Hepatocyte (in vitro differentiated cells): ENCODE measurements at regions not wholly inside any gene's neighbourhood (a gene's known extent, or its start where the extent isn't known, plus 50 kb on each side); places are given as distances from the start of the nearest gene placed in this dataset.

ENCODE experiments used
- DNase-seq: peaks from one replicate; pipeline ENCODE4 v3.0.0-alpha.2; 2016; ENCODE audit warnings: low spot score
- H2AFZ ChIP-seq: fragments of 200-600 bp; sonication (generic); 2 replicates; pipeline ENCODE4 v1.6.0; 2016; ENCODE audit warnings: antibody characterized with exemption, mild to moderate bottlenecking
- H3K27ac ChIP-seq: fragments of 200-600 bp; sonication (generic); 2 replicates; pipeline ENCODE4 v1.5.1; 2016; ENCODE audit warnings: mild to moderate bottlenecking
- H3K27me3 ChIP-seq: fragments of 200-600 bp; sonication (generic); 2 replicates; pipeline ENCODE4 v1.6.1; 2016
- H3K36me3 ChIP-seq: fragments of 200-600 bp; sonication (generic); replicated peaks from 2 replicates; pipeline ENCODE4 v1.5.1; 2016; ENCODE audit warnings: low read depth; ENCODE audit not compliant: insufficient read depth
- H3K4me1 ChIP-seq: fragments of 200-600 bp; sonication (generic); 2 replicates; pipeline ENCODE4 v1.5.1; 2016; ENCODE audit warnings: mild to moderate bottlenecking, moderate library complexity; ENCODE audit not compliant: insufficient read depth
- H3K4me2 ChIP-seq: fragments of 200-600 bp; sonication (generic); 2 replicates; pipeline ENCODE4 v1.6.0; 2016
- H3K4me3 ChIP-seq: fragments of 200-600 bp; sonication (generic); 2 replicates; pipeline ENCODE4 v1.5.1; 2016; ENCODE audit warnings: mild to moderate bottlenecking
- H3K79me2 ChIP-seq: fragments of 200-600 bp; sonication (generic); 2 replicates; pipeline ENCODE4 v1.6.0; 2017; ENCODE audit warnings: mild to moderate bottlenecking
- H3K9me2 ChIP-seq: fragments of 200-600 bp; sonication (generic); replicated peaks from 2 replicates; pipeline ENCODE4 v1.6.0; 2017; ENCODE audit warnings: mild to moderate bottlenecking; ENCODE audit not compliant: insufficient read depth
- H3K9me3 ChIP-seq: fragments of 200-600 bp; sonication (generic); 2 replicates; pipeline ENCODE4 v1.5.1; 2016; ENCODE audit warnings: low read depth, mild to moderate bottlenecking
- H4K20me1 ChIP-seq: fragments of 200-600 bp; sonication (generic); 2 replicates; pipeline ENCODE4 v1.6.0; 2016; ENCODE audit warnings: mild to moderate bottlenecking; ENCODE audit not compliant: insufficient read depth, poor library complexity, severe bottlenecking
- EZH2 ChIP-seq: fragments of 200-600 bp; sonication (generic); IDR thresholded peaks from 2 replicates; pipeline ENCODE4 v1.6.1; 2016; ENCODE audit warnings: antibody characterized with exemption, mild to moderate bottlenecking, borderline replicate concordance
- EZH2phosphoT487 ChIP-seq: fragments of 200-600 bp; sonication (generic); IDR thresholded peaks from one replicate; pipeline ENCODE4 v1.6.1; 2018; ENCODE audit warnings: antibody characterized with exemption, mild to moderate bottlenecking, low read depth, moderate library complexity; ENCODE audit not compliant: unreplicated experiment, severe bottlenecking
- WGBS: methylation state at CpG from one replicate; pipeline ENCODE4 v1.1.6; 2016; ENCODE audit warnings: low lambda C conversion rate; ENCODE audit errors: missing lambda C conversion rate; 5-methylcytosine and 5-hydroxymethylcytosine counted together
- TF ChIP-seq, protein P1 (sequence below): fragments of 200-600 bp; sonication (generic); IDR thresholded peaks from 2 replicates; pipeline ENCODE4 v1.5.1; 2016; ENCODE audit warnings: antibody characterized with exemption, mild to moderate bottlenecking; ENCODE audit not compliant: poor library complexity

DNA sequence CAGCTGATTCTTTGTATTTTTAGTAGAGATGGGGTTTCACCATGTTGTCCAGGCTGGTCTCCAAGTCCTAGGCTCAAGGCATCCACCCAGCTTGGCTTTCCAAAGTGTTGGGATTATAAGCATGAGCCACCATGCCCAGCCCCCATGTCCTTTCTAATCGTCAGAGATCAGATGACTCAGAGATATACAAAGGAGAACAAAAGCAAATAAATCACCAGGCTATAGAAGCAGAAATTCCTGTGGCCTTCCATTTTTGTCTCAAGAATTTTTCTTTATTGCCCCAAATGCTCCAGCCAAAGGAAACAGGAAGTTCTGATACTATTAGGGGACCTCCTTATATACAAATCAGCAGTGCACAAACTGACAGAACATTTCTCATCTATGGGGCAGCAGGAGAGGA, 207.8 kb downstream of the RFC3 start:
- DNase-seq, result no peak

DNA sequence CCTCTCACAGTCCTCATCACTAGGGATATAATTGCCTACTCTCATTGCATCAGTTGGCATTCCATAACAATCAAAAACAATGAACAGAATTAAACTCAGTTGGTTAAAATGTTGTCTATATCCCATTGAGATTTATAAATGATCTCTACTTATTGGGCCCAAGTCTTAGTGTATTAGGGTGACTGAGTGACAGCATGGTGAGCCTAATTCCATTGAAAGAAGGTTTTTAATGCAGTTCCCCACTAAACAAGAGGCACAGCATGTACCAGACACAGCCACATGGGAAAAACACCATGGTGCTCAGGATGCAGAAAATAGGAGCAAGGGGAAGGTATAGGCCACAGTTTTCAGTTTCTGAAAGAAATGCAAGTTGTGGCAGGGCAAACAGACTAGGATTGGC, 208.4 kb downstream of the RFC3 start:
- TF ChIP-seq, protein P1, sequence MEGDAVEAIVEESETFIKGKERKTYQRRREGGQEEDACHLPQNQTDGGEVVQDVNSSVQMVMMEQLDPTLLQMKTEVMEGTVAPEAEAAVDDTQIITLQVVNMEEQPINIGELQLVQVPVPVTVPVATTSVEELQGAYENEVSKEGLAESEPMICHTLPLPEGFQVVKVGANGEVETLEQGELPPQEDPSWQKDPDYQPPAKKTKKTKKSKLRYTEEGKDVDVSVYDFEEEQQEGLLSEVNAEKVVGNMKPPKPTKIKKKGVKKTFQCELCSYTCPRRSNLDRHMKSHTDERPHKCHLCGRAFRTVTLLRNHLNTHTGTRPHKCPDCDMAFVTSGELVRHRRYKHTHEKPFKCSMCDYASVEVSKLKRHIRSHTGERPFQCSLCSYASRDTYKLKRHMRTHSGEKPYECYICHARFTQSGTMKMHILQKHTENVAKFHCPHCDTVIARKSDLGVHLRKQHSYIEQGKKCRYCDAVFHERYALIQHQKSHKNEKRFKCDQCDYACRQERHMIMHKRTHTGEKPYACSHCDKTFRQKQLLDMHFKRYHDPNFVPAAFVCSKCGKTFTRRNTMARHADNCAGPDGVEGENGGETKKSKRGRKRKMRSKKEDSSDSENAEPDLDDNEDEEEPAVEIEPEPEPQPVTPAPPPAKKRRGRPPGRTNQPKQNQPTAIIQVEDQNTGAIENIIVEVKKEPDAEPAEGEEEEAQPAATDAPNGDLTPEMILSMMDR, result no peak
- TF ChIP-seq EZH2phosphoT487, result no peak
- no peak for TF ChIP-seq EZH2
- Histone ChIP-seq H3K4me1 (no peaks in the 10 kb centered on the region), H3K36me3 (no peaks in the 10 kb centered on the region), H3K27me3 (no peaks in the 10 kb centered on the region), H3K4me3 (no peak overlapping the region), H2AFZ (no peak overlapping the region), H3K27ac (no peak overlapping the region), H4K20me1 (no peaks in the 10 kb centered on the region), H3K79me2 (no peaks in the 10 kb centered on the region), H3K9me2 (no peaks in the 10 kb centered on the region), H3K4me2 (no peak overlapping the region), H3K9me3 (no peaks in the 10 kb centered on the region)
- no peak for DNase-seq

More for the DNA sequence above, 207.8 kb downstream of the RFC3 start:
- Histone ChIP-seq H3K4me1 (no peaks in the 10 kb centered on the region), H3K36me3 (no peaks in the 10 kb centered on the region), H4K20me1 (no peaks in the 10 kb centered on the region), H3K27ac (no peak overlapping the region), H3K27me3 (no peaks in the 10 kb centered on the region), H3K9me2 (no peaks in the 10 kb centered on the region), H2AFZ (no peak overlapping the region), H3K4me3 (no peak overlapping the region), H3K4me2 (no peak overlapping the region), H3K79me2 (no peaks in the 10 kb centered on the region), H3K9me3 (no peaks in the 10 kb centered on the region)
- no peak for TF ChIP-seq EZH2phosphoT487
- TF ChIP-seq, protein P1, result no peak
- TF ChIP-seq EZH2, result no peak
- 69% methylated on average over 1 of the region's 1 CpG for WGBS

DNA sequence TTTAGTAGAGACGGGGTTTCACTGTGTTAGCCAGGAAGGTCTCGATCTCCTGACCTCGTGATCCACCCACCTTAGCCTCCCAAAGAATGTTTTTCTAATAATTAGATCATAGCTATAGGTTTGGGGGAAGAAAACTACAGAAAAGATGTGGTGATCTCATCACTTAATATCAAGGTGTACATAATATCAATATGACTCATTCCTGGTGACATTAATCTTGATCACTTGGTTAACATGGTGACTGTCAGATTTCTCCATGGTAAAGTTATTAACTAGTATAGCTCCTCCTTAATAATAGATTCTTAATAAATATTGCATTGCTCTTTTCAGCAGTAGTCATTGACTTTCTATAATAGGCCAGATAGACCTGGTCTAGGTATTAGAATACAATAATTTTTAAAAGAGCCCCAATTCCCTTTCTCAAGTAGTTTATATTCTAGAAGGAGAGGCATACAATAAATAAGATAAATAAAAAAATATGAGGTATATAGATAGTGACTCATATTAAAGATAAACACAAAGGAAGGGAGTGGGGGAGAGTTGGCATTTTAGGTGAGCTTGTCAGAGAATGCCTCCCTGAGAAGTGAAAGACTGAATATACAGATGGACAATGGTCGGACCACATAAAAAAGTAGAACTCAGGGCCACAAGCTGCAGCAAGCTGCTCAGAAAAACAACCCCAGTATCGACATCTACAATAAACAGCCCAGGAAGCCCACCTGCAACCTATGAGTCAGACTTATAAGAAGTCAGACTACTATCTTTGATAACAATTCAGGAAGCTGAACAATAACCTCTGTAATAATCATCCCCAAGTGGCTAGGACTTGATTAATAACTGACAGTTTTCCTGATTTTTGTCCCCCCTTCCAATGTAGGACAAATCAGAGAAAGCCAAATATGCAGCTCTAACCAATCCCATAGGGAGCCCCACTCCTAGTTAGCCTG, 210.8 kb downstream of the RFC3 start:
- H3K27ac ChIP-seq, result no peak overlapping the region
- H3K4me2 ChIP-seq, result no peak overlapping the region
- TF ChIP-seq EZH2phosphoT487 (no peak), EZH2 (no peak)
- TF ChIP-seq, protein P1, result no peak
- no peaks in the 10 kb centered on the region for H4K20me1 ChIP-seq
- no peak overlapping the region for H2AFZ ChIP-seq
- no peak for DNase-seq
- WGBS, result 94% methylated on average over 5 of the region's 5 CpGs
- H3K9me3 ChIP-seq, result no peaks in the 10 kb centered on the region
- no peaks in the 10 kb centered on the region for H3K36me3 ChIP-seq
- no peaks in the 10 kb centered on the region for H3K27me3 ChIP-seq
- no peaks in the 10 kb centered on the region for H3K4me1 ChIP-seq
- H3K4me3 ChIP-seq, result no peak overlapping the region
- no peaks in the 10 kb centered on the region for H3K79me2 ChIP-seq
- H3K9me2 ChIP-seq, result no peaks in the 10 kb centered on the region
